GM13976 (cell line): ENCODE measurements at regions not wholly inside any gene's neighbourhood (a gene's known extent, or its start where the extent isn't known, plus 50 kb on each side); places are given as distances from the start of the nearest gene placed in this dataset.

Experiments used
- DNase-seq: peaks from one replicate; pipeline ENCODE4 v3.0.0; 2012; ENCODE audit warnings: low spot score
- in situ Hi-C: fragments of 300-500 bp; cut with MboI; formaldehyde crosslinking; loops from one replicate; pipeline ENCODE4 v1.12.0; 2022; ENCODE audit warnings: low sequenced_read_pairs, mixed read lengths, inconsistent platforms; ENCODE audit not compliant: unreplicated experiment
- TF ChIP-seq, protein P1 (sequence below): IDR thresholded peaks from 2 replicates; pipeline ENCODE4 v1.5.1; 2012; ENCODE audit warnings: borderline replicate concordance, mild to moderate bottlenecking; ENCODE audit not compliant: insufficient read depth; ENCODE audit errors: extremely low read depth, missing control alignments, control extremely low read depth

DNA sequence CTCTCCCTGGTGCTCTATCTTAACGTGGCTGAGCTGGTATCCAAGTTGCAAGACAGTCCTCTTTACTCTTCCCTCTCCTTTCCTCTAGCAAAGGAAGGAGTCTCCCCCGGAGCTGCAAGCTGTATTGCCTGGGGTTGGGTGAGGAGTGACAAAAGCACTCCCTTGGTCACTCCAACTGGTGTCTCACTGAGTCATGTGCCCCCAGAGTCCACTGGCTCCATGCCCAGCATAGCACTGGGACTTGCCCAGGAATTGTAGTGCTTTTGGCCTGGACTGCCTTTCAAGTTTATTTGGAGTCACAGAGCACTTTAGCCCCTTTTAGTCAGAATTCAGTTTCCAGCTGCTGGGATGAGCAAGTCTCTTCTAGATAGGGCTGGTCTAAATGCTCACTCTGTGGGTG, 82.6 kb upstream of the FST start:
- TF ChIP-seq, protein P1, sequence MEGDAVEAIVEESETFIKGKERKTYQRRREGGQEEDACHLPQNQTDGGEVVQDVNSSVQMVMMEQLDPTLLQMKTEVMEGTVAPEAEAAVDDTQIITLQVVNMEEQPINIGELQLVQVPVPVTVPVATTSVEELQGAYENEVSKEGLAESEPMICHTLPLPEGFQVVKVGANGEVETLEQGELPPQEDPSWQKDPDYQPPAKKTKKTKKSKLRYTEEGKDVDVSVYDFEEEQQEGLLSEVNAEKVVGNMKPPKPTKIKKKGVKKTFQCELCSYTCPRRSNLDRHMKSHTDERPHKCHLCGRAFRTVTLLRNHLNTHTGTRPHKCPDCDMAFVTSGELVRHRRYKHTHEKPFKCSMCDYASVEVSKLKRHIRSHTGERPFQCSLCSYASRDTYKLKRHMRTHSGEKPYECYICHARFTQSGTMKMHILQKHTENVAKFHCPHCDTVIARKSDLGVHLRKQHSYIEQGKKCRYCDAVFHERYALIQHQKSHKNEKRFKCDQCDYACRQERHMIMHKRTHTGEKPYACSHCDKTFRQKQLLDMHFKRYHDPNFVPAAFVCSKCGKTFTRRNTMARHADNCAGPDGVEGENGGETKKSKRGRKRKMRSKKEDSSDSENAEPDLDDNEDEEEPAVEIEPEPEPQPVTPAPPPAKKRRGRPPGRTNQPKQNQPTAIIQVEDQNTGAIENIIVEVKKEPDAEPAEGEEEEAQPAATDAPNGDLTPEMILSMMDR, result no peak
- no peak for DNase-seq
- in situ Hi-C loops, result no loop called here

DNA sequence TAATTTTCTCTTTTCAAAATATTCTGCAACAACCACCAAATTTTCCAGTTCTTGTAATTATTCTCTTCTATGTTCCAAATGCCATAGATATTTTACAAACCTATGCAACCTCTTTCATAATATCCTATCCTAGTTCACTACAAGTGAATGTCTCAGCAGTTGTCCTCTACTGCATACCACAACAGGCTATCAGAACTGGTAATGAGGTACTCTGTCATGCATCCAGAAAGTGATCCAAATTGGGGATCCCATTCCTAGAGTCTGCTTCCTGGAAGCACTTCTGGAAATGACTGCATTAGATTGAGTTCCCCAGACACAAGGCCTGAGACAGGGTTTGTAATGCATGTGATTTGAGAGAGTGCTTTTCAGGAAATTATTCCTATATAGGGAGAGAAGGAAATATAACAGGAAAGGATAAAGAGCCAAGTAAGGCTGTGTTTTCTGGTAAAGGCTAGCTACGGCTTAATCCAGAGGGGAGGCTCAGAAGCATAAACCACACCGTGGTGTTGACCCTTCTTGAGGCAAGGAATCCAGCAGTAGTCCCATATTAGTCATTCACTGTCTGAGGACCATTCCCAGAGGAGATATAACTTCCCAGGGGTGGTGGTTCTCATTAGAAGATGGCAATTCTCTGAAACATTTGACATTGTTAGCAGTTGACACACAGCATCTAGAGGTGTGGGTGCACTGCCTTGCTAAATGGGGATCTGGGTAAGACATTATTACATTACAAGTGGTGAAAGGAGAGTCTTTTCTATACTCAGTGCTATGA, 80.3 kb upstream of the FST start:
- no peak for DNase-seq
- in situ Hi-C loops, result no loop called here
- TF ChIP-seq, protein P1, result no peak

DNA sequence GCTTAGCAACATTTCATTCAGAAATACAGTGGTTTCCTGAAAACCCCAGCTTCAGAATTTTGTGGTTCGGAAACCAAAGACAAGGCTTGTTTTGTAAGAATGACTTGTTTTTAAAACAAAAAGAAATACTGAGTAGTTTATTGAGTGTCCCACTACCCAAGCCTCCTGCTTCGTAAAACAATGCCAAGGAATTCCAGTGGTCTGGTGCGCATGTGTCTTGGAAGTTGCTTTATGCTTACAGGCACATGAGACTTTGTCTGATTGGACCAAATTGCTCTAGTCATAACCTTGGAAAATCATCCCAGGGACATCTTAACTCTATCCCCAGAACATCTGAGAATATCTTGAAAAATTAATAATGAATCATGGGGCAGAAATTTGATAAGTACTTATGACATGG, 77.1 kb upstream of the FST start:
- in situ Hi-C loops, result no loop called here
- DNase-seq, result no peak
- TF ChIP-seq, protein P1, result no peak

DNA sequence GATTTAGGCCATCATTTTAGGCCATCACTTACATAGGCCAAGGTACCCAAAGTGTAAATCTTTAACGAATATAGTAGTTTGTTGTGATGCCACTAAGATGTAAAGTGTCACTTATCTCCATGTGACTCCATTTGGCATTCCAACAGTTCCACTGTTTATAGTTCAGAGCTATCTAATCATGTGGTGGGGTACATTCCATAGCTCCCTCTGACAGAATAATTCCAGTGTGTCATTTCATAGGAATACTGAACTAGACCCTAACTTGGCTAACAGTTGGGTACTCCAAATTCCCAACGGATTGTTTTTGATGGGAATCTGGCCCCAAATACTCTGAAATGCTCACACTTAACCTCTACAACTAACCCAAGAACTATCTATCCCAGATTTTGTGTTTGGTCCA, 76.7 kb upstream of the FST start:
- TF ChIP-seq, protein P1, result no peak
- in situ Hi-C loops, result no loop called here

DNA sequence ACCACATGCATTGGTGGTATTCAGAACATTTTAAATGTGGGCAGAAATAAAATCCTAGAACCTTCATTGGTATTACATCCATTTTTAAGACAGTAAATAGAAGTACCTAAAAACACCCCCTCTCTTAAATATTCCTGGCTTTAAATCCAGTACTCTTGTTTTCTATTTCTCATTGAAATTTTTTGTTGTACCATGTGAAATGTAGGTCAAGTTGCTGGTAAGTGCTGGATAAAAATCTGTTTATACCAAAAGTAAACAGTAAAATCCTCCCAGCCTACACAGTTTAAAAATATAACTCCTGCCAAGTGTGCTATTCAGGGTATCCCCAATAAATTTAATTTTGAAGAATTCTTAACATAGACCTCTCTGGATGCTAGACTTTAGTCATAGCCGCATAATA, 75.0 kb upstream of the FST start:
- DNase-seq, result no peak
- in situ Hi-C loops, result no loop called here
- TF ChIP-seq, protein P1, result no peak

More for the DNA sequence above, 76.7 kb upstream of the FST start:
- no peak for DNase-seq

DNA sequence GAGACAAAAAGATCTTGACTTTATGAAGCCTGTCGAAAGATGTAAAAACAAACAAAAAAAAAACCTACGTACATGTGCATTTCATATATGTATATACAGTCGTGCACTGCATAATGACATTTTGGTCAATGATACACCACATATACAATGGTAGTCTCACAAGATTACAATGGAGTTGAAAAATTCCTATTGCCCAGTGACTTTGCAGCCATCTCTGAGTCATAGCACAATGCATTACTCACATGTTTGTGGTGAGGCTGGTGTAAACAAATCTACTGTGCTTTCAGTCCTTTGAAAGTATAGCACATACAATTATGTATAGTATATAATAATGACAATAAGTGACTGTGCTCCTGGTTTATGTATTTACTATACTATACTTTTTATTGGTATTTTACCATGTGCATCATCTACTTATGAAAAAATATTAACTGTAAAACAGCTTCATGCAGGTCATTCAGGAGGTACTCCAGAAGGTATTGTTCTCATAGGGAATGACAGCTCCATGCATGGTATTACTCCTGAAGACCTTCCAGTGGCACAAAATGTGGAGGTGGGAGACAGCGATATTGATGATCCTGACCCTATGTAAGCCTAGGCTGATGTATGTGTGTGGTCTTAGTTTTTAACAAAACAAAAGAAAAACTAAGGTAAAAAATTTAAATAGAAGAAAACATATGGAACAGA, 73.7 kb upstream of the FST start:
- DNase-seq, result no peak
- in situ Hi-C loops, result no loop called here

More for the DNA sequence above, 73.7 kb upstream of the FST start:
- TF ChIP-seq, protein P1, result no peak
